Smooth muscle cell (in vitro differentiated cells): ENCODE measurements at regions not wholly inside any gene's neighbourhood (a gene's known extent, or its start where the extent isn't known, plus 50 kb on each side); places are given as distances from the start of the nearest gene placed in this dataset.

Experiments
- DNase-seq: peaks from one replicate; lab custom pipeline; 2025; ENCODE audit not compliant: unreplicated experiment; lab: John Stamatoyannopoulos, UW
- H2AFZ ChIP-seq: fragments of 200-600 bp; sonication (generic); 2 replicates; pipeline ENCODE4 v1.6.0; 2016; ENCODE audit warnings: antibody characterized with exemption, low read depth, mild to moderate bottlenecking
- H3F3A ChIP-seq: fragments of 200-600 bp; sonication (generic); 2 replicates; pipeline ENCODE4 v1.6.0; 2017; ENCODE audit warnings: antibody characterized with exemption, low read depth
- H3K27ac ChIP-seq: fragments of 200-600 bp; sonication (generic); 2 replicates; pipeline ENCODE4 v1.5.1; 2016; ENCODE audit warnings: low read depth, mild to moderate bottlenecking
- H3K27me3 ChIP-seq: fragments of 200-600 bp; sonication (generic); 2 replicates; pipeline ENCODE4 v1.6.1; 2016; ENCODE audit warnings: low read depth, mild to moderate bottlenecking
- H3K36me3 ChIP-seq: fragments of 200-600 bp; sonication (generic); 2 replicates; pipeline ENCODE4 v1.5.1; 2016; ENCODE audit warnings: low read depth
- H3K4me1 ChIP-seq: fragments of 200-600 bp; sonication (generic); 2 replicates; pipeline ENCODE4 v1.5.1; 2016; ENCODE audit warnings: low read depth
- H3K4me2 ChIP-seq: fragments of 200-600 bp; sonication (generic); 2 replicates; pipeline ENCODE4 v1.6.0; 2016; ENCODE audit warnings: mild to moderate bottlenecking
- H3K4me3 ChIP-seq: fragments of 200-600 bp; sonication (generic); 2 replicates; pipeline ENCODE4 v1.5.1; 2016; ENCODE audit warnings: mild to moderate bottlenecking
- H3K79me2 ChIP-seq: fragments of 200-600 bp; sonication (generic); 2 replicates; pipeline ENCODE4 v1.6.0; 2016; ENCODE audit warnings: low read depth, mild to moderate bottlenecking
- H3K9ac ChIP-seq: fragments of 200-600 bp; sonication (generic); 2 replicates; pipeline ENCODE4 v1.6.0; 2016; ENCODE audit warnings: low read depth
- H3K9me3 ChIP-seq: fragments of 200-600 bp; sonication (generic); replicated peaks from 2 replicates; pipeline ENCODE4 v1.5.1; 2016; ENCODE audit warnings: low read depth
- H4K20me1 ChIP-seq: fragments of 200-600 bp; sonication (generic); 2 replicates; pipeline ENCODE4 v1.6.0; 2016; ENCODE audit warnings: low read depth
- WGBS: methylation state at CpG from one replicate; pipeline ENCODE4 v1.1.7; 2016; ENCODE audit warnings: low lambda C conversion rate; 5-methylcytosine and 5-hydroxymethylcytosine counted together
- TF ChIP-seq, protein P1 (sequence below): fragments of 200-600 bp; sonication (generic); IDR thresholded peaks from 2 replicates; pipeline ENCODE4 v1.5.1; 2017; ENCODE audit warnings: borderline replicate concordance, mild to moderate bottlenecking, antibody characterized with exemption; ENCODE audit not compliant: insufficient read depth, poor library complexity, severe bottlenecking

DNA sequence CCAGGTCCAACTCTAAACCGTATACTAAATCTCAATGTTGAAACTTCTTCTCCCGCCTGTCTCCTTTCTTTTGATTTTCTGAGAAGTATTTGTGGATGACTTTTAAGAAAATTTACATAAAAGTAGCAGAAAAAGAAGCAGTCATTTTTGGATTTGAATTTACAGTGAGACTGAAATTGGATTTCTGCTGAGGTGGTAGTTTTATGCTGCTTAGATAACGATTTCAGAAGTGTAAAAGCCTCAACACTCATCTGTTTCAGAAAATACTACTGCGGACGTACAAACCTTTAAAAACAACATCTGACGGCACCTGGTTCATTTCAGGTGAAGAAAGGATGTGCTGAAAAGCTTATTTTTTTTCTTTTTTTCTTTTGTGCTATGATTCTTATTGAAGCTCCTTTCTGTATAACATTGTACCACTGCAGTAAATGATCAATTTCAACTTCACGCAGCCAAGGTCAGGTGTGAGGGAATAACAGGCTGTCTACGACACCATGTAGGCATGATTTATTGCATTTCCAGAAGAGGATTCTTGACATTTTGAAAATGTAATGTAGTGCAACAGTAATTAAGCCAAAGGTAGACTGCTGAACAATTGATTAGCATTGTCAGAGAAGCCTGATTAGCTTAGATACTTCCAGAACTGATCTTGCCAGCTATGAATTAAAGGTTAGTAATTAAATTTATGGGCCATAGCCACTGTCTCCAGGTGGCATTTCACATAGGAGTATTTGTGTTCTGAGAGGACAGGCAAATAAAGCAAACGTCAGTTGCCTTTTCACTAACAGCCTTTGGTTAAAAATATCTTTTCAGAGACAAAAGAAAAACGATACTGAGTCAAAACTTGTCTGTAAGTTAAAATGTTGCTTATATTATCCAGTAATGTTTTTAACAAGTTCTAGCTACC lies 134.6 kb upstream of the KBTBD8 start:
- no peaks in the 10 kb centered on the region for H3K27me3 ChIP-seq
- no peak overlapping the region for H3K9ac ChIP-seq
- TF ChIP-seq, protein P1, sequence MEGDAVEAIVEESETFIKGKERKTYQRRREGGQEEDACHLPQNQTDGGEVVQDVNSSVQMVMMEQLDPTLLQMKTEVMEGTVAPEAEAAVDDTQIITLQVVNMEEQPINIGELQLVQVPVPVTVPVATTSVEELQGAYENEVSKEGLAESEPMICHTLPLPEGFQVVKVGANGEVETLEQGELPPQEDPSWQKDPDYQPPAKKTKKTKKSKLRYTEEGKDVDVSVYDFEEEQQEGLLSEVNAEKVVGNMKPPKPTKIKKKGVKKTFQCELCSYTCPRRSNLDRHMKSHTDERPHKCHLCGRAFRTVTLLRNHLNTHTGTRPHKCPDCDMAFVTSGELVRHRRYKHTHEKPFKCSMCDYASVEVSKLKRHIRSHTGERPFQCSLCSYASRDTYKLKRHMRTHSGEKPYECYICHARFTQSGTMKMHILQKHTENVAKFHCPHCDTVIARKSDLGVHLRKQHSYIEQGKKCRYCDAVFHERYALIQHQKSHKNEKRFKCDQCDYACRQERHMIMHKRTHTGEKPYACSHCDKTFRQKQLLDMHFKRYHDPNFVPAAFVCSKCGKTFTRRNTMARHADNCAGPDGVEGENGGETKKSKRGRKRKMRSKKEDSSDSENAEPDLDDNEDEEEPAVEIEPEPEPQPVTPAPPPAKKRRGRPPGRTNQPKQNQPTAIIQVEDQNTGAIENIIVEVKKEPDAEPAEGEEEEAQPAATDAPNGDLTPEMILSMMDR = no peak
- DNase-seq = no peak
- H2AFZ ChIP-seq = no peak overlapping the region
- no peaks in the 10 kb centered on the region for H3K9me3 ChIP-seq
- H3K4me3 ChIP-seq = no peak overlapping the region
- H4K20me1 ChIP-seq = no peaks in the 10 kb centered on the region
- no peaks in the 10 kb centered on the region for H3K79me2 ChIP-seq
- 90% methylated on average over 10 of the region's 10 CpGs for WGBS
- no peaks in the 10 kb centered on the region for H3K36me3 ChIP-seq
- H3K27ac ChIP-seq = no peak overlapping the region
- no peaks in the 10 kb centered on the region for H3K4me1 ChIP-seq
- H3K4me2 ChIP-seq = no peak overlapping the region
- H3F3A ChIP-seq = no peaks in the 10 kb centered on the region

DNA sequence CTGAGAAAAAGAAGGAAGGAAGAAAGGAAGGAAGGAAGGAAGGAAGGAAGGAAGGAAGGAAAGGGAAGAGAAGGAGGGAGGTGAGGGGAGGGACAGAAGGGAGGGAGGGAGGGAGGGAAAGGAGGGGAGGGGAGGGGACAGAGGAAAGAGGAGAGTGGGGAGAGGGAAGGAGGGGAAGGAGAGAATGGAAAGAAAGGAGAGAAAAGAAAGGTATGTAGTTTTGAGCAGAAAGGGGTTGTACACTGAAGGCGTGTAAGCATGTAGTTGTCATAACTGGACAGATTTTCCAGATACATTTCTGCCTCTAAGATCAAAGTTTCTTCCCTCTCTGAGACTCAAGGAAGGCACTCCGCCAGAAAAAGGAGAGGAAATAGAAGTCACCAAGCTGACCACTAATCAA lies 113.4 kb upstream of the KBTBD8 start:
- Histone ChIP-seq H3K36me3 (no peaks in the 10 kb centered on the region), H3K79me2 (no peaks in the 10 kb centered on the region), H3K27me3 (no peaks in the 10 kb centered on the region), H3K4me2 (no peak overlapping the region), H3F3A (no peaks in the 10 kb centered on the region), H3K4me1 (peaks cover 6% of the 10 kb centered on the region), H3K27ac (no peak overlapping the region), H3K9me3 (no peaks in the 10 kb centered on the region), H3K9ac (no peak overlapping the region), H2AFZ (no peak overlapping the region), H4K20me1 (no peaks in the 10 kb centered on the region), H3K4me3 (no peak overlapping the region)
- TF ChIP-seq, protein P1 = no peak
- no peak for DNase-seq
- WGBS = 89% methylated on average over 2 of the region's 2 CpGs

DNA sequence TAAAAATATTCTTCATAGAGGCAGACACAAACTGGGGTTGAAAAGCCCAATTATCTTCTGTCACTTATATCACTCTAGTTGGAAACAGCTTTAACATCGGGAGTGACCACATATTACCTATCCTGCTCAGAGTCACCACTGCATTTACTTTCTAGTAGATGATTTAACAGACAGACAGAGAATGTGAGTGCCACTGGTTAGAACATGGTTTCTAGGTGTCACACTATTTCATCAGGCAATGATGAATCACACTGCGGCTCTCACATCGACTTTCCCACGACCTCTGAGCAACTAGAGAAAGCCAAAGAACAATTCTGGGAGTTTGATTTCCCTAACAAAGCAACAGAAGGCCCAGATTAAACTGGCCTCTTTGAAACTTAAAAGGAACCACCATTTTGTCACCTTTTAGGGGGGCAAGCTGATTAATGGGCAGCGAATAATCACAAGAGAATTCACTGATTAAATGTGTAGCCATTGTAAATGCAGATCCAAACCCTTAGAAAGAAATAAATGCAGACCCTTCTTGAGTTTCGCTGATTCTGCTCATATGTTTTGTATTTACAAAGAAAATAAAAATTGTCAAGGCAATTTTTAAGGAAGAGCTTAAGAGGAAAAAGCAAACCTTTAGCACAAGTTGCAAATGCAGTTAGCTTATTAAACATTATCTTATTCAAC lies 112.6 kb upstream of the KBTBD8 start:
- Histone ChIP-seq H3K9me3 (no peaks in the 10 kb centered on the region), H3K27me3 (no peaks in the 10 kb centered on the region), H3K9ac (no peak overlapping the region), H3K4me1 (peaks cover 6% of the 10 kb centered on the region), H3K27ac (no peak overlapping the region), H3K4me2 (no peak overlapping the region), H3K79me2 (no peaks in the 10 kb centered on the region), H3F3A (no peaks in the 10 kb centered on the region), H3K4me3 (no peak overlapping the region), H2AFZ (no peak overlapping the region), H3K36me3 (no peaks in the 10 kb centered on the region), H4K20me1 (no peaks in the 10 kb centered on the region)
- TF ChIP-seq, protein P1 = no peak
- 57% methylated on average over 6 of the region's 6 CpGs for WGBS
- no peak for DNase-seq
